ENCODE measurements at regions not wholly inside any gene's neighbourhood (a gene's known extent, or its start where the extent isn't known, plus 50 kb on each side); places are given as distances from the start of the nearest gene placed in this dataset.
A peak's percentile ranks its signal among the peaks of the same experiment; 100 is the strongest.

- Histone ChIP-seq H3K9me3 (ENCODE audit: insufficient read depth, low read depth, low read length) (no peaks in the 10 kb centered on the region), H3K27me3 (ENCODE audit: insufficient read depth, low read length) (no peaks in the 10 kb centered on the region), H3K4me3 (ENCODE audit: low read length) (no peak overlapping the region), H3K9ac (ENCODE audit: low read depth, low read length) (no peak overlapping the region), H3K4me1 (ENCODE audit: insufficient read depth, low read length) (no peaks in the 10 kb centered on the region), H3K27ac (ENCODE audit: low read depth, low read length) (no peak overlapping the region), H3K36me3 (ENCODE audit: insufficient read depth, low read length) (no peaks in the 10 kb centered on the region)
- WGBS: 88% methylated on average over 6 of the region's 6 CpGs
Measured at GRCh38 chr17:55829995-55830612, 79.3 kb downstream of the PCTP start.

- H3K27me3 ChIP-seq (ENCODE audit: insufficient read depth, low read length): no peaks in the 10 kb centered on the region
- no peaks in the 10 kb centered on the region for H3K36me3 ChIP-seq (ENCODE audit: insufficient read depth, low read length)
- H3K4me3 ChIP-seq (ENCODE audit: low read length): no peak overlapping the region
- no peak overlapping the region for H3K27ac ChIP-seq (ENCODE audit: low read depth, low read length)
- H3K4me1 ChIP-seq (ENCODE audit: insufficient read depth, low read length): no peaks in the 10 kb centered on the region
- WGBS: 94% methylated on average over 10 of the region's 10 CpGs
- no peaks in the 10 kb centered on the region for H3K9me3 ChIP-seq (ENCODE audit: insufficient read depth, low read depth, low read length)
- H3K9ac ChIP-seq (ENCODE audit: low read depth, low read length): no peak overlapping the region
Measured at GRCh38 chr17:55830699-55831471, 80.0 kb downstream of the PCTP start.

- H3K27ac ChIP-seq (ENCODE audit: low read depth, low read length): no peak overlapping the region
- no peaks in the 10 kb centered on the region for H3K27me3 ChIP-seq (ENCODE audit: insufficient read depth, low read length)
- H3K9me3 ChIP-seq (ENCODE audit: insufficient read depth, low read depth, low read length): no peaks in the 10 kb centered on the region
- H3K4me3 ChIP-seq (ENCODE audit: low read length): no peak overlapping the region
- H3K4me1 ChIP-seq (ENCODE audit: insufficient read depth, low read length): no peaks in the 10 kb centered on the region
- H3K9ac ChIP-seq (ENCODE audit: low read depth, low read length): no peak overlapping the region
- 89% methylated on average over 1 of the region's 1 CpG for WGBS
- H3K36me3 ChIP-seq (ENCODE audit: insufficient read depth, low read length): no peaks in the 10 kb centered on the region
Measured at GRCh38 chr17:55833306-55833705, 82.5 kb downstream of the PCTP start.

GRCh38 chr17:55842405-55843158 is 91.7 kb downstream of the PCTP start:
- H3K4me1 ChIP-seq (ENCODE audit: insufficient read depth, low read length): no peaks in the 10 kb centered on the region
- no peak overlapping the region for H3K9ac ChIP-seq (ENCODE audit: low read depth, low read length)
- H3K4me3 ChIP-seq (ENCODE audit: low read length): no peak overlapping the region
- H3K27ac ChIP-seq (ENCODE audit: low read depth, low read length): no peak overlapping the region
- 87% methylated on average over 5 of the region's 5 CpGs for WGBS
- H3K27me3 ChIP-seq (ENCODE audit: insufficient read depth, low read length): no peaks in the 10 kb centered on the region
- H3K36me3 ChIP-seq (ENCODE audit: insufficient read depth, low read length): no peaks in the 10 kb centered on the region
- H3K9me3 ChIP-seq (ENCODE audit: insufficient read depth, low read depth, low read length): no peaks in the 10 kb centered on the region

- Histone ChIP-seq H3K4me3 (ENCODE audit: low read length) (no peak overlapping the region), H3K9ac (ENCODE audit: low read depth, low read length) (no peak overlapping the region), H3K27ac (ENCODE audit: low read depth, low read length) (no peak overlapping the region), H3K9me3 (ENCODE audit: insufficient read depth, low read depth, low read length) (no peaks in the 10 kb centered on the region), H3K4me1 (ENCODE audit: insufficient read depth, low read length) (no peaks in the 10 kb centered on the region), H3K36me3 (ENCODE audit: insufficient read depth, low read length) (no peaks in the 10 kb centered on the region), H3K27me3 (ENCODE audit: insufficient read depth, low read length) (no peaks in the 10 kb centered on the region)
- WGBS: 100% methylated on average over 1 of the region's 3 CpGs
Measured at GRCh38 chr17:55843785-55844184, 92.9 kb downstream of the PCTP start.

- no peaks in the 10 kb centered on the region for H3K27me3 ChIP-seq (ENCODE audit: insufficient read depth, low read length)
- peak overlapping the region; percentile 52 for H3K4me3 ChIP-seq (ENCODE audit: low read length)
- WGBS: 4% methylated on average over 32 of the region's 32 CpGs
- no peaks in the 10 kb centered on the region for H3K36me3 ChIP-seq (ENCODE audit: insufficient read depth, low read length)
- no peaks in the 10 kb centered on the region for H3K4me1 ChIP-seq (ENCODE audit: insufficient read depth, low read length)
- peak overlapping the region; percentile 35; the same call in 1 of the 2 replicates for H3K9ac ChIP-seq (ENCODE audit: low read depth, low read length)
- no peaks in the 10 kb centered on the region for H3K9me3 ChIP-seq (ENCODE audit: insufficient read depth, low read depth, low read length)
- no peak overlapping the region for H3K27ac ChIP-seq (ENCODE audit: low read depth, low read length)
Measured at GRCh38 chr17:55845385-55845784, 94.5 kb downstream of the PCTP start.

GRCh38 chr17:55846745-55847144 is 95.9 kb downstream of the PCTP start:
- Histone ChIP-seq H3K9me3 (ENCODE audit: insufficient read depth, low read depth, low read length) (no peaks in the 10 kb centered on the region), H3K36me3 (ENCODE audit: insufficient read depth, low read length) (no peaks in the 10 kb centered on the region), H3K9ac (ENCODE audit: low read depth, low read length) (no peak overlapping the region), H3K4me1 (ENCODE audit: insufficient read depth, low read length) (no peaks in the 10 kb centered on the region), H3K27ac (ENCODE audit: low read depth, low read length) (no peak overlapping the region), H3K27me3 (ENCODE audit: insufficient read depth, low read length) (no peaks in the 10 kb centered on the region), H3K4me3 (ENCODE audit: low read length) (no peak overlapping the region)

GRCh38 chr17:55852734-55853133 is 101.9 kb downstream of the PCTP start:
- Histone ChIP-seq H3K36me3 (ENCODE audit: insufficient read depth, low read length) (no peaks in the 10 kb centered on the region), H3K4me1 (ENCODE audit: insufficient read depth, low read length) (no peaks in the 10 kb centered on the region), H3K9ac (ENCODE audit: low read depth, low read length) (no peak overlapping the region), H3K27me3 (ENCODE audit: insufficient read depth, low read length) (no peaks in the 10 kb centered on the region), H3K27ac (ENCODE audit: low read depth, low read length) (no peak overlapping the region), H3K9me3 (ENCODE audit: insufficient read depth, low read depth, low read length) (no peaks in the 10 kb centered on the region), H3K4me3 (ENCODE audit: low read length) (no peak overlapping the region)

GRCh38 chr17:55859301-55859795 is 108.5 kb downstream of the PCTP start:
- WGBS: 93% methylated on average over 2 of the region's 2 CpGs
- no peaks in the 10 kb centered on the region for H3K9me3 ChIP-seq (ENCODE audit: insufficient read depth, low read depth, low read length)
- no peaks in the 10 kb centered on the region for H3K27me3 ChIP-seq (ENCODE audit: insufficient read depth, low read length)
- no peak overlapping the region for H3K9ac ChIP-seq (ENCODE audit: low read depth, low read length)
- H3K27ac ChIP-seq (ENCODE audit: low read depth, low read length): no peak overlapping the region
- no peak overlapping the region for H3K4me3 ChIP-seq (ENCODE audit: low read length)
- no peaks in the 10 kb centered on the region for H3K4me1 ChIP-seq (ENCODE audit: insufficient read depth, low read length)
- no peaks in the 10 kb centered on the region for H3K36me3 ChIP-seq (ENCODE audit: insufficient read depth, low read length)

- H3K9me3 ChIP-seq (ENCODE audit: insufficient read depth, low read depth, low read length): peaks cover 15% of the 10 kb centered on the region
- no peak overlapping the region for H3K27ac ChIP-seq (ENCODE audit: low read depth, low read length)
- H3K36me3 ChIP-seq (ENCODE audit: insufficient read depth, low read length): no peaks in the 10 kb centered on the region
- H3K4me1 ChIP-seq (ENCODE audit: insufficient read depth, low read length): no peaks in the 10 kb centered on the region
- no peaks in the 10 kb centered on the region for H3K27me3 ChIP-seq (ENCODE audit: insufficient read depth, low read length)
- no peak overlapping the region for H3K4me3 ChIP-seq (ENCODE audit: low read length)
- H3K9ac ChIP-seq (ENCODE audit: low read depth, low read length): no peak overlapping the region
Measured at GRCh38 chr17:55865072-55865762, 114.4 kb downstream of the PCTP start.

- no peak overlapping the region for H3K4me3 ChIP-seq (ENCODE audit: low read length)
- no peaks in the 10 kb centered on the region for H3K4me1 ChIP-seq (ENCODE audit: insufficient read depth, low read length)
- no peaks in the 10 kb centered on the region for H3K27me3 ChIP-seq (ENCODE audit: insufficient read depth, low read length)
- H3K27ac ChIP-seq (ENCODE audit: low read depth, low read length): peak overlapping the region; percentile 82; the same call in 1 of the 2 replicates
- peaks cover 15% of the 10 kb centered on the region for H3K9me3 ChIP-seq (ENCODE audit: insufficient read depth, low read depth, low read length)
- no peak overlapping the region; the same call in 1 of the 2 replicates for H3K9ac ChIP-seq (ENCODE audit: low read depth, low read length)
- H3K36me3 ChIP-seq (ENCODE audit: insufficient read depth, low read length): no peaks in the 10 kb centered on the region
Measured at GRCh38 chr17:55870044-55870443, 119.2 kb downstream of the PCTP start.

Measured in HUES64 (cell line).